Colonic mucosa (tissue), 4 donors: ENCODE measurements at regions not wholly inside any gene's neighbourhood (a gene's known extent, or its start where the extent isn't known, plus 50 kb on each side); places are given as distances from the start of the nearest gene placed in this dataset.

ENCODE experiments used
- DNase-seq: peaks from one replicate; pipeline ENCODE4 v3.0.0-alpha.2; 2020
- H3K27ac ChIP-seq: fragments of 200-600 bp; one replicate; pipeline ENCODE4 v1.8.0; 2021
- H3K27me3 ChIP-seq: fragments of 200-600 bp; one replicate; pipeline ENCODE4 v1.8.0; 2021
- H3K36me3 ChIP-seq: fragments of 200-600 bp; one replicate; pipeline ENCODE4 v1.8.0; 2021
- H3K4me1 ChIP-seq: fragments of 200-600 bp; one replicate; pipeline ENCODE4 v1.8.0; 2021; ENCODE audit warnings: mild to moderate bottlenecking
- H3K4me3 ChIP-seq: fragments of 200-600 bp; one replicate; pipeline ENCODE4 v1.8.0; 2021
- H3K9ac ChIP-seq, 2 donors: one replicate each; pipeline ENCODE4 v1.7.0; 2013; ENCODE audit warnings: control low read depth in 2 of 2, low read depth in 2 of 2, low read length in 2 of 2
- H3K9me3 ChIP-seq: fragments of 200-600 bp; one replicate; pipeline ENCODE4 v1.8.0; 2021
- CTCF ChIP-seq: fragments of 200-600 bp; IDR thresholded peaks from one replicate; pipeline ENCODE4 v1.8.0; 2022; ENCODE audit warnings: antibody characterized with exemption, mild to moderate bottlenecking
- intact Hi-C: fragments of 100-400 bp; cut with DNase I; formaldehyde crosslinking; loops from one replicate; pipeline ENCODE4 v1.14.1; 2022
- donor health status: healthy.
- donor health status: DM: no; HTN: no; CAD: no.
- donor health status: DM: no; HTN: no; CAD: no.

GRCh38 chr14:37665479-37665878 lies 70.0 kb downstream of the TTC6 start:
- no peak overlapping the region for H3K27ac ChIP-seq
- intact Hi-C loops = no loop called here
- H3K9me3 ChIP-seq = no peaks in the 10 kb centered on the region
- TF ChIP-seq CTCF = no peak
- no peak overlapping the region for H3K9ac ChIP-seq
- H3K36me3 ChIP-seq = no peaks in the 10 kb centered on the region
- DNase-seq = no peak
- H3K27me3 ChIP-seq = no peaks in the 10 kb centered on the region
- H3K4me1 ChIP-seq = no peaks in the 10 kb centered on the region
- H3K4me3 ChIP-seq = no peak overlapping the region

GRCh38 chr14:37665951-37666350 lies 70.5 kb downstream of the TTC6 start:
- H3K9me3 ChIP-seq = no peaks in the 10 kb centered on the region
- intact Hi-C loops = no loop called here
- no peak for TF ChIP-seq CTCF
- no peak overlapping the region for H3K27ac ChIP-seq
- no peak overlapping the region for H3K9ac ChIP-seq
- H3K27me3 ChIP-seq = no peaks in the 10 kb centered on the region
- H3K36me3 ChIP-seq = no peaks in the 10 kb centered on the region
- no peak overlapping the region for H3K4me3 ChIP-seq
- no peak for DNase-seq
- no peaks in the 10 kb centered on the region for H3K4me1 ChIP-seq

GRCh38 chr14:37668646-37669045 lies 73.2 kb downstream of the TTC6 start:
- Histone ChIP-seq H3K36me3 (no peaks in the 10 kb centered on the region), H3K9ac (no peak overlapping the region), H3K4me1 (no peaks in the 10 kb centered on the region), H3K4me3 (no peak overlapping the region), H3K27ac (no peak overlapping the region), H3K27me3 (no peaks in the 10 kb centered on the region), H3K9me3 (no peaks in the 10 kb centered on the region)
- no peak for DNase-seq
- intact Hi-C loops = no loop called here
- TF ChIP-seq CTCF = no peak

- Histone ChIP-seq H3K4me3 (no peak overlapping the region), H3K27ac (no peak overlapping the region), H3K9me3 (no peaks in the 10 kb centered on the region), H3K36me3 (no peaks in the 10 kb centered on the region), H3K27me3 (no peaks in the 10 kb centered on the region), H3K4me1 (no peaks in the 10 kb centered on the region), H3K9ac (no peak overlapping the region)
- TF ChIP-seq CTCF = no peak
- no peak for DNase-seq
- intact Hi-C loops = no loop called here
These were observed 73.8 kb downstream of the TTC6 start for GRCh38 chr14:37669242-37669641.

- Histone ChIP-seq H3K4me3 (no peak overlapping the region), H3K4me1 (no peaks in the 10 kb centered on the region), H3K36me3 (no peaks in the 10 kb centered on the region), H3K9ac (no peak overlapping the region), H3K27ac (no peak overlapping the region), H3K27me3 (no peaks in the 10 kb centered on the region), H3K9me3 (no peaks in the 10 kb centered on the region)
- no peak for DNase-seq
- no peak for TF ChIP-seq CTCF
- intact Hi-C loops = no loop called here
These were observed 78.0 kb downstream of the TTC6 start for GRCh38 chr14:37673439-37673838.

- no peak overlapping the region for H3K4me3 ChIP-seq
- intact Hi-C loops = no loop called here
- no peak for TF ChIP-seq CTCF
These were observed 83.5 kb downstream of the TTC6 start for GRCh38 chr14:37678916-37679315.

More at GRCh38 chr14:37678916-37679315, 83.5 kb downstream of the TTC6 start:
- no peak for DNase-seq
- Histone ChIP-seq H3K27ac (no peak overlapping the region), H3K36me3 (no peaks in the 10 kb centered on the region), H3K9me3 (no peaks in the 10 kb centered on the region), H3K9ac (no peak overlapping the region), H3K4me1 (no peaks in the 10 kb centered on the region), H3K27me3 (no peaks in the 10 kb centered on the region)
